OCI-LY1 (cell line): ENCODE measurements at regions not wholly inside any gene's neighbourhood (a gene's known extent, or its start where the extent isn't known, plus 50 kb on each side); places are given as distances from the start of the nearest gene placed in this dataset.

Source experiments
- H2AFZ ChIP-seq: fragments of 200-600 bp; sonication (generic), shearing (Covaris generic); 2 replicates; pipeline ENCODE4 v1.6.0; 2014; ENCODE audit warnings: antibody characterized with exemption, mild to moderate bottlenecking, low read length
- H3F3A ChIP-seq: fragments of 200-600 bp; sonication (generic), shearing (Covaris generic); 2 replicates; pipeline ENCODE4 v1.6.0; 2014; ENCODE audit warnings: mild to moderate bottlenecking, antibody characterized with exemption, low read length, moderate library complexity; ENCODE audit not compliant: insufficient read depth
- H3K27ac ChIP-seq: fragments of 200-600 bp; sonication (generic); 2 replicates; pipeline ENCODE4 v1.5.1; 2014; ENCODE audit warnings: low read length, mixed run types, mild to moderate bottlenecking, low read depth; ENCODE audit not compliant: poor library complexity, severe bottlenecking
- H3K27me3 ChIP-seq: fragments of 200-600 bp; sonication (generic); 2 replicates; pipeline ENCODE4 v1.6.0; 2014; ENCODE audit warnings: antibody characterized with exemption, mild to moderate bottlenecking, low read length, moderate library complexity; ENCODE audit not compliant: insufficient read depth
- H3K36me3 ChIP-seq: fragments of 200-600 bp; sonication (generic); 2 replicates; pipeline ENCODE4 v1.6.1; 2014; ENCODE audit warnings: mild to moderate bottlenecking, antibody characterized with exemption, low read length, moderate library complexity, mixed read lengths; ENCODE audit not compliant: insufficient read depth
- H3K4me1 ChIP-seq: fragments of 200-600 bp; sonication (generic); 2 replicates; pipeline ENCODE4 v1.5.1; 2014; ENCODE audit warnings: mild to moderate bottlenecking, low read length, moderate library complexity; ENCODE audit not compliant: insufficient read depth, severe bottlenecking
- H3K4me2 ChIP-seq: fragments of 200-600 bp; sonication (generic), shearing (Covaris generic); 2 replicates; pipeline ENCODE4 v1.6.1; 2014; ENCODE audit warnings: low read length
- H3K4me3 ChIP-seq: fragments of 200-600 bp; sonication (generic); 2 replicates; pipeline ENCODE4 v1.5.1; 2014; ENCODE audit warnings: low read length, low read depth, mild to moderate bottlenecking, mixed read lengths; ENCODE audit not compliant: poor library complexity, severe bottlenecking
- H3K79me2 ChIP-seq: fragments of 200-600 bp; shearing (Covaris generic); 2 replicates; pipeline ENCODE4 v1.6.1; 2016; ENCODE audit warnings: mixed run types, low read length, mixed read lengths; ENCODE audit not compliant: insufficient read depth
- H3K9ac ChIP-seq: fragments of 200-600 bp; sonication (generic), shearing (Covaris generic); 2 replicates; pipeline ENCODE4 v1.6.1; 2014; ENCODE audit warnings: mild to moderate bottlenecking, low read length, mixed read lengths
- H3K9me2 ChIP-seq: fragments of 200-600 bp; sonication (generic), shearing (Covaris generic); 2 replicates; pipeline ENCODE4 v1.6.1; 2014; ENCODE audit warnings: low read depth, mild to moderate bottlenecking, low read length, mixed read lengths
- H3K9me3 ChIP-seq: fragments of 200-600 bp; shearing (Covaris generic); 2 replicates; pipeline ENCODE4 v1.6.1; 2014; ENCODE audit warnings: low read length, mixed read lengths
- H4K20me1 ChIP-seq: fragments of 200-600 bp; sonication (generic), shearing (Covaris generic); 2 replicates; pipeline ENCODE4 v1.6.0; 2016; ENCODE audit warnings: mild to moderate bottlenecking, low read length; ENCODE audit not compliant: insufficient read depth
- CTCF ChIP-seq: fragments of 200-600 bp; sonication (generic), shearing (Covaris generic); IDR thresholded peaks from 2 replicates; pipeline ENCODE4 v1.5.1; 2017; ENCODE audit warnings: mild to moderate bottlenecking, antibody characterized with exemption, low read length, moderate library complexity, mixed read lengths
- EZH2 ChIP-seq: fragments of 200-600 bp; sonication (generic), shearing (Covaris generic); IDR thresholded peaks from 2 replicates; pipeline ENCODE4 v1.8.0; 2017; ENCODE audit warnings: borderline replicate concordance, mixed run types, mild to moderate bottlenecking, antibody characterized with exemption, low read length, moderate library complexity, mixed read lengths

GRCh38 chr5:89545076-89545475 lies 662.1 kb upstream of the MEF2C start:
- TF ChIP-seq EZH2 = no peak
- TF ChIP-seq CTCF = no peak
- no peak overlapping the region for H3K27ac ChIP-seq
- no peak overlapping the region for H3K4me3 ChIP-seq
- no peak overlapping the region for H3K9ac ChIP-seq
- H2AFZ ChIP-seq = no peak overlapping the region
- H3K4me2 ChIP-seq = no peak overlapping the region
- H3K9me3 ChIP-seq = no peaks in the 10 kb centered on the region
- no peaks in the 10 kb centered on the region for H3K27me3 ChIP-seq
- no peaks in the 10 kb centered on the region for H3F3A ChIP-seq
- no peaks in the 10 kb centered on the region for H4K20me1 ChIP-seq
- H3K4me1 ChIP-seq = peaks cover 28% of the 10 kb centered on the region
- H3K9me2 ChIP-seq = no peaks in the 10 kb centered on the region
- no peaks in the 10 kb centered on the region for H3K79me2 ChIP-seq
- no peaks in the 10 kb centered on the region for H3K36me3 ChIP-seq

GRCh38 chr5:89542736-89543135 lies 659.8 kb upstream of the MEF2C start:
- Histone ChIP-seq H3K9ac (no peak overlapping the region), H3K27me3 (no peaks in the 10 kb centered on the region), H3K9me2 (no peaks in the 10 kb centered on the region), H3K4me3 (no peak overlapping the region), H3K4me1 (peaks cover 28% of the 10 kb centered on the region), H3K27ac (no peak overlapping the region), H4K20me1 (no peaks in the 10 kb centered on the region), H3K4me2 (no peak overlapping the region), H3K9me3 (no peaks in the 10 kb centered on the region), H3K36me3 (no peaks in the 10 kb centered on the region), H3K79me2 (no peaks in the 10 kb centered on the region), H3F3A (no peaks in the 10 kb centered on the region), H2AFZ (no peak overlapping the region)
- TF ChIP-seq EZH2 (no peak), CTCF (no peak)

- no peak overlapping the region for H3K27ac ChIP-seq
- H3K9ac ChIP-seq = no peak overlapping the region
- H3K27me3 ChIP-seq = no peaks in the 10 kb centered on the region
- no peaks in the 10 kb centered on the region for H3K36me3 ChIP-seq
- no peak overlapping the region for H3K4me2 ChIP-seq
- H4K20me1 ChIP-seq = no peaks in the 10 kb centered on the region
- no peaks in the 10 kb centered on the region for H3F3A ChIP-seq
- H3K9me3 ChIP-seq = no peaks in the 10 kb centered on the region
- no peak for TF ChIP-seq CTCF
- no peak for TF ChIP-seq EZH2
- no peaks in the 10 kb centered on the region for H3K79me2 ChIP-seq
- no peaks in the 10 kb centered on the region for H3K4me1 ChIP-seq
- H2AFZ ChIP-seq = no peak overlapping the region
- no peak overlapping the region for H3K4me3 ChIP-seq
- H3K9me2 ChIP-seq = no peaks in the 10 kb centered on the region
Measured at GRCh38 chr5:89537800-89538199, 654.8 kb upstream of the MEF2C start.
